ENCODE measurements at regions not wholly inside any gene's neighbourhood (a gene's known extent, or its start where the extent isn't known, plus 50 kb on each side); places are given as distances from the start of the nearest gene placed in this dataset.
"Not testable (repeated sequence)": the region's sequence is repeated elsewhere in the genome, so short reads cannot be mapped to it uniquely, and the experiment has no call there.

- DNase-seq (ENCODE audit: insufficient read length, low spot score) (no peak), FAIRE-seq (no peak)
Observed at GRCh38 chr13:76610819-76611415, 275.3 kb downstream of the KCTD12 start.

GRCh38 chr13:76609643-76610042 is 276.6 kb downstream of the KCTD12 start:
- DNase-seq (ENCODE audit: insufficient read length, low spot score) (no peak), FAIRE-seq (no peak)
- TF ChIP-seq POLR2AphosphoS5 (IDR thresholded peaks at IDR 0.05; ENCODE audit: low read depth, low read length) (no peak), POLR2A (IDR thresholded peaks at IDR 0.05; ENCODE audit: low read depth, low read length) (no peak), SPI1 (IDR thresholded peaks at IDR 0.05; ENCODE audit: low read depth, low read length) (no peak), POU2F2 (IDR thresholded peaks at IDR 0.05; ENCODE audit: low read depth, low read length) (no peak), TAF1 (IDR thresholded peaks at IDR 0.05; ENCODE audit: low read depth, low read length) (no peak), PAX5 (IDR thresholded peaks at IDR 0.05; ENCODE audit: insufficient read depth, low read length, severe bottlenecking) (no peak)

More at GRCh38 chr13:76610819-76611415, 275.3 kb downstream of the KCTD12 start:
- no peak for TF ChIP-seq POLR2A (IDR thresholded peaks at IDR 0.05; ENCODE audit: low read depth, low read length)
- no peak for TF ChIP-seq POU2F2 (IDR thresholded peaks at IDR 0.05; ENCODE audit: low read depth, low read length)
- no peak for TF ChIP-seq SPI1 (IDR thresholded peaks at IDR 0.05; ENCODE audit: low read depth, low read length)
- TF ChIP-seq TAF1 (IDR thresholded peaks at IDR 0.05; ENCODE audit: low read depth, low read length): no peak
- no peak for TF ChIP-seq PAX5 (IDR thresholded peaks at IDR 0.05; ENCODE audit: insufficient read depth, low read length, severe bottlenecking)
- no peak for TF ChIP-seq POLR2AphosphoS5 (IDR thresholded peaks at IDR 0.05; ENCODE audit: low read depth, low read length)

- no peak for DNase-seq (ENCODE audit: insufficient read length, low spot score)
- no peak for FAIRE-seq
- TF ChIP-seq TAF1 (IDR thresholded peaks at IDR 0.05; ENCODE audit: low read depth, low read length) (no peak), SPI1 (IDR thresholded peaks at IDR 0.05; ENCODE audit: low read depth, low read length) (no peak), POU2F2 (IDR thresholded peaks at IDR 0.05; ENCODE audit: low read depth, low read length) (no peak), PAX5 (IDR thresholded peaks at IDR 0.05; ENCODE audit: insufficient read depth, low read length, severe bottlenecking) (no peak), POLR2A (IDR thresholded peaks at IDR 0.05; ENCODE audit: low read depth, low read length) (no peak)
Observed at GRCh38 chr13:76607866-76608265, 278.3 kb downstream of the KCTD12 start.

- no peak for FAIRE-seq
- TF ChIP-seq POU2F2 (IDR thresholded peaks at IDR 0.05; ENCODE audit: low read depth, low read length): no peak
- no peak for TF ChIP-seq SPI1 (IDR thresholded peaks at IDR 0.05; ENCODE audit: low read depth, low read length)
- TF ChIP-seq POLR2A (IDR thresholded peaks at IDR 0.05; ENCODE audit: low read depth, low read length): no peak
- TF ChIP-seq PAX5 (IDR thresholded peaks at IDR 0.05; ENCODE audit: insufficient read depth, low read length, severe bottlenecking): no peak
- TF ChIP-seq TAF1 (IDR thresholded peaks at IDR 0.05; ENCODE audit: low read depth, low read length): no peak
- TF ChIP-seq POLR2AphosphoS5 (IDR thresholded peaks at IDR 0.05; ENCODE audit: low read depth, low read length): no peak
- no peak for DNase-seq (ENCODE audit: insufficient read length, low spot score)
Observed at GRCh38 chr13:76600081-76600480, 286.1 kb downstream of the KCTD12 start.

DNA sequence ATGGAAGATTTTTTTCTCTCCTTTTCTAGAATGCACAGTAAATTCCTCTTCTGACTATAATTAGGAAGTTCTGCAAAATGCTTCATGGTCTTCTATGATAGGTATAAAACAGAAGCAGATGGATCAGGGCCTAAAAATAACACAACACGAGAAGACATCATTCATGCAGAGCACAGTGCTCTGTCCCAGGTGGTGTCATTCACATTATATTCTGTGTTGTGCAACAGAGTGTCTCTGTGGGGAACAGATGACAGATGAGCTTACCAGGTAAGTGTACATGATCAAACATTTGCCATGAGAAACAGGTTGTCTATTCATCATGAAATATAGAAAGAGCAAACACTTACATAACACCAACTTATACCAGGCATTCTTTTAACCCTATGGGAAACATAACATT is 288.3 kb downstream of the KCTD12 start:
- TF ChIP-seq POU2F2 (IDR thresholded peaks at IDR 0.05; ENCODE audit: low read depth, low read length): no peak
- TF ChIP-seq PAX5 (IDR thresholded peaks at IDR 0.05; ENCODE audit: insufficient read depth, low read length, severe bottlenecking): no peak
- TF ChIP-seq POLR2AphosphoS5 (IDR thresholded peaks at IDR 0.05; ENCODE audit: low read depth, low read length): no peak
- TF ChIP-seq POLR2A (IDR thresholded peaks at IDR 0.05; ENCODE audit: low read depth, low read length): no peak
- no peak for TF ChIP-seq SPI1 (IDR thresholded peaks at IDR 0.05; ENCODE audit: low read depth, low read length)
- TF ChIP-seq TAF1 (IDR thresholded peaks at IDR 0.05; ENCODE audit: low read depth, low read length): no peak
- FAIRE-seq (no peak), DNase-seq (ENCODE audit: insufficient read length, low spot score) (no peak)

DNA sequence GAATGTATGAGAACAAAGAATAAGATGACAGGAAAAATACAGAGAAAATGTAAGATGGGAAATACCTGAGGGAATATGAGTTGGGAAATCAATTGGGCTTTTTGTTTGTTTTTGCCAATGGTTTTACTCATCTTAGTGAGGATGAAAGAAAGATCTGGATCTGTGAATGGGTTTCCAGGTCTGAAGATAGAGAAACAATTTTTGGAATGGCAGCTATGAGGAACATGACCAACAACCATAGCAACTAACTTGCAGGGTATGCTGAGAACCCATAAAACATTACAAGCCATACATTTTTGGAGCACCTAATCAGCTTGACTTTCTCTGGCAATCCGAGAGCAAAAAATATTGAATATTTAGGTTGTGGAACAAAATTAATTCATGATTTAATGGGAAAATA is 290.0 kb downstream of the KCTD12 start:
- no peak for TF ChIP-seq PAX5 (IDR thresholded peaks at IDR 0.05; ENCODE audit: insufficient read depth, low read length, severe bottlenecking)
- TF ChIP-seq SPI1 (IDR thresholded peaks at IDR 0.05; ENCODE audit: low read depth, low read length): no peak
- no peak for TF ChIP-seq POU2F2 (IDR thresholded peaks at IDR 0.05; ENCODE audit: low read depth, low read length)
- no peak for TF ChIP-seq POLR2AphosphoS5 (IDR thresholded peaks at IDR 0.05; ENCODE audit: low read depth, low read length)
- TF ChIP-seq TAF1 (IDR thresholded peaks at IDR 0.05; ENCODE audit: low read depth, low read length): no peak
- no peak for TF ChIP-seq POLR2A (IDR thresholded peaks at IDR 0.05; ENCODE audit: low read depth, low read length)
- DNase-seq (ENCODE audit: insufficient read length, low spot score): no peak
- FAIRE-seq: no peak

DNA sequence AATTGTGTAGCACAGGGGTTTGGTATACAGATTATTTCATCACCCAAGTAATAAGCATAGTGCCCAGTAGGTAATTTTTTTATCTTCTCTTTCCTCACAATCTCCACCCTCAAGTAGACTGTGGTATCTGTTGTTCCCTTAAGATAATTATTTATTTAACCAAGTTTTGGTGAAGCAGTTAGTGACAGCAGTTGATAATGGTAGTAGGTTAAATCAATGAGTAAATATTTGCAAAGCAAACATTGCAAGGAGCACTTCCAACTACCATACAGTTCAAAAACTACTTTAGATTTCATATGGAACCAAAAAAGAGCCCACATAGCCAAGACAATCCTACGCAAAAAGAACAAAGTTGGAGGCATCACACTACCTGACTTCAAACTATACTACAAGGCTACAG is 291.8 kb downstream of the KCTD12 start:
- TF ChIP-seq POU2F2 (IDR thresholded peaks at IDR 0.05; ENCODE audit: low read depth, low read length) (no peak), POLR2A (IDR thresholded peaks at IDR 0.05; ENCODE audit: low read depth, low read length) (no peak), SPI1 (IDR thresholded peaks at IDR 0.05; ENCODE audit: low read depth, low read length) (no peak), TAF1 (IDR thresholded peaks at IDR 0.05; ENCODE audit: low read depth, low read length) (no peak), POLR2AphosphoS5 (IDR thresholded peaks at IDR 0.05; ENCODE audit: low read depth, low read length) (no peak), PAX5 (IDR thresholded peaks at IDR 0.05; ENCODE audit: insufficient read depth, low read length, severe bottlenecking) (no peak)
- DNase-seq (ENCODE audit: insufficient read length, low spot score) (no peak), FAIRE-seq (no peak)

GRCh38 chr13:76586842-76587241 is 299.4 kb downstream of the KCTD12 start:
- TF ChIP-seq POLR2A (IDR thresholded peaks at IDR 0.05; ENCODE audit: low read depth, low read length) (no peak), POLR2AphosphoS5 (IDR thresholded peaks at IDR 0.05; ENCODE audit: low read depth, low read length) (no peak), TAF1 (IDR thresholded peaks at IDR 0.05; ENCODE audit: low read depth, low read length) (no peak), POU2F2 (IDR thresholded peaks at IDR 0.05; ENCODE audit: low read depth, low read length) (no peak), SPI1 (IDR thresholded peaks at IDR 0.05; ENCODE audit: low read depth, low read length) (no peak), PAX5 (IDR thresholded peaks at IDR 0.05; ENCODE audit: insufficient read depth, low read length, severe bottlenecking) (no peak)
- DNase-seq (ENCODE audit: insufficient read length, low spot score) (no peak), FAIRE-seq (no peak)

DNA sequence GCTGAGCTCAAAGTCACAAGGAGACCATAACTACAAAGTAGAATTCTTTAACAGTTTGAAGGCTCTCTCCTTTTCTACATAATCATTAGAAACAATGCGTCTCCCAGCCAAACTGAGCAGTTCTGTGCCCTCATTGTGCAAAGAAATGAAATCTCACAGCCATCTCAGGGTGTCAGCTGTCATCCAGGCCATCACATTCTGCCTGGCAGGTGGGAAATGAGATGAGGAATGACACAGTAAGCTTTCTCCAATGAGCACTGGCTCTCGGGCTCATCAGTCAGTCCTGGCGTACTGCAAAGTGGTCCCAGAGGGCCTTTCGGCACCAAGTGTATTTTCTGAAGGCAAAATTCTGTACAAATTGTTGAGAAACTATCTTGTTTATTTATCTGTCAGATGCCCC is 306.5 kb downstream of the KCTD12 start:
- DNase-seq (ENCODE audit: insufficient read length, low spot score) (no peak), FAIRE-seq (no peak)
- TF ChIP-seq SPI1 (IDR thresholded peaks at IDR 0.05; ENCODE audit: low read depth, low read length) (no peak), POLR2A (IDR thresholded peaks at IDR 0.05; ENCODE audit: low read depth, low read length) (no peak), POU2F2 (IDR thresholded peaks at IDR 0.05; ENCODE audit: low read depth, low read length) (no peak), PAX5 (IDR thresholded peaks at IDR 0.05; ENCODE audit: insufficient read depth, low read length, severe bottlenecking) (no peak), POLR2AphosphoS5 (IDR thresholded peaks at IDR 0.05; ENCODE audit: low read depth, low read length) (no peak), TAF1 (IDR thresholded peaks at IDR 0.05; ENCODE audit: low read depth, low read length) (no peak)

- FAIRE-seq; DNase-seq (ENCODE audit: insufficient read length, low spot score): not testable (repeated sequence)
Observed at GRCh38 chr13:76575634-76576033, 310.6 kb downstream of the KCTD12 start.
